ENCODE measurements at regions not wholly inside any gene's neighbourhood (a gene's known extent, or its start where the extent isn't known, plus 50 kb on each side); places are given as distances from the start of the nearest gene placed in this dataset.

DNA sequence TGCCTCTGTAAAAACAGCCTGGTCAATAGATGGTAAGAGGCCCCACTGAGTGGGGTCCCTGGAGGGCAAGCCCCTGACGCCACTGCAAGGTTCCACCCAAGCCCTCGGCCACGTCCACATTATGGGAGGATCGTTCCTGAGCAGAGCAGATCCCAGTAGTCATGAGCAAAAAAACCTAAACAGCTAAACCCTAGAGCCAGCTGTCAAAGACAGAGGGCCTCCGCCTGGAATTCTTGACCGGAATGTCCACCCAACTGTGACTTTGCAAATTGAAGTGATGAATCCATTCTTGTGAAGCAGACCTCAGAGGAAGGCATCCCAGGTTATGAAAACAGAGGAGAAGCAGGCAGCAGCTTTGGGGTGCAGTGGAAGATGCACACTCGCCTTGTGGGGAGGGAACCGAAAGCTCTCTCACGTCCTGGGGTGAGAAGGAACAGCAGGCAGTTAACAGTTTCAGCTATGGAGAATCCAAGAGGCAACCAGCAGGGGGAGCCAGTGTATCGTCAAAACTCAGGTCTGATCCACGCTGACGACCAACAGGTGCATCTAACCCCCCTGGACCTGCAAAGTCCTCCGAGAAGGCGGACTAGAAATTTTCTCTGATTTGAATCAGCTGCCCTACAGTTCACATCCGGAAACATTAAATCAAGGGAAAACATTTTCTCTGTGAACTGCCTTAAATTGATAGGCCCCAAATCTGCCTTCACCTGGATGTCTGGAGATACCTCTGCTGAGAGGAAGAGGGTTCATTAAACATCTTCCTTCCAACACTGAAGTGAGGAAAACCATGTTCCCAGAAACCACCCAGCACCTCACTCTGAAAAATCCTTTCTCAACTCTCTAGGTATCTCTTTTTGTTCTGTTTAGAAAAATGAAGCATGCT, 139.1 kb upstream of the PFKP start:
- peak in 3 of 4 donors; percentile 73 to 83 (median 82) for ATAC-seq
- intact Hi-C loops (cut with DNase I) = loop anchor here in 8 of 10 donors (2.0 to 10.0 kb wide), 4 partner anchors 114 to 207 kb away; no protein-coding TSS in a partner anchor
- peaks cover 0 to 27% (median 3%) of the 10 kb centered on the region in 9 donors for H3K27me3 ChIP-seq
- 32 to 46% (median 36%) methylated on average over 11 to 15 of the region's 15 CpGs for WGBS, 4 donors
- H3K27ac ChIP-seq = no peak overlapping the region
- no peak for TF ChIP-seq POLR2A (IDR thresholded peaks at IDR 0.05)
- TF ChIP-seq, protein P1, sequence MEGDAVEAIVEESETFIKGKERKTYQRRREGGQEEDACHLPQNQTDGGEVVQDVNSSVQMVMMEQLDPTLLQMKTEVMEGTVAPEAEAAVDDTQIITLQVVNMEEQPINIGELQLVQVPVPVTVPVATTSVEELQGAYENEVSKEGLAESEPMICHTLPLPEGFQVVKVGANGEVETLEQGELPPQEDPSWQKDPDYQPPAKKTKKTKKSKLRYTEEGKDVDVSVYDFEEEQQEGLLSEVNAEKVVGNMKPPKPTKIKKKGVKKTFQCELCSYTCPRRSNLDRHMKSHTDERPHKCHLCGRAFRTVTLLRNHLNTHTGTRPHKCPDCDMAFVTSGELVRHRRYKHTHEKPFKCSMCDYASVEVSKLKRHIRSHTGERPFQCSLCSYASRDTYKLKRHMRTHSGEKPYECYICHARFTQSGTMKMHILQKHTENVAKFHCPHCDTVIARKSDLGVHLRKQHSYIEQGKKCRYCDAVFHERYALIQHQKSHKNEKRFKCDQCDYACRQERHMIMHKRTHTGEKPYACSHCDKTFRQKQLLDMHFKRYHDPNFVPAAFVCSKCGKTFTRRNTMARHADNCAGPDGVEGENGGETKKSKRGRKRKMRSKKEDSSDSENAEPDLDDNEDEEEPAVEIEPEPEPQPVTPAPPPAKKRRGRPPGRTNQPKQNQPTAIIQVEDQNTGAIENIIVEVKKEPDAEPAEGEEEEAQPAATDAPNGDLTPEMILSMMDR (IDR thresholded peaks at IDR 0.05) = peak; percentile 53 to 72 (median 66)
- H3K4me1 ChIP-seq = peaks cover 0 to 11% (median 0%) of the 10 kb centered on the region in 12 donors
- H3K9me3 ChIP-seq = no peaks in the 10 kb centered on the region
- no peaks in the 10 kb centered on the region for H3K36me3 ChIP-seq
- no peak overlapping the region for H3K4me3 ChIP-seq
- DNase-seq = peak in 4 of 5 donors; percentile 47 to 67 (median 60)

DNA sequence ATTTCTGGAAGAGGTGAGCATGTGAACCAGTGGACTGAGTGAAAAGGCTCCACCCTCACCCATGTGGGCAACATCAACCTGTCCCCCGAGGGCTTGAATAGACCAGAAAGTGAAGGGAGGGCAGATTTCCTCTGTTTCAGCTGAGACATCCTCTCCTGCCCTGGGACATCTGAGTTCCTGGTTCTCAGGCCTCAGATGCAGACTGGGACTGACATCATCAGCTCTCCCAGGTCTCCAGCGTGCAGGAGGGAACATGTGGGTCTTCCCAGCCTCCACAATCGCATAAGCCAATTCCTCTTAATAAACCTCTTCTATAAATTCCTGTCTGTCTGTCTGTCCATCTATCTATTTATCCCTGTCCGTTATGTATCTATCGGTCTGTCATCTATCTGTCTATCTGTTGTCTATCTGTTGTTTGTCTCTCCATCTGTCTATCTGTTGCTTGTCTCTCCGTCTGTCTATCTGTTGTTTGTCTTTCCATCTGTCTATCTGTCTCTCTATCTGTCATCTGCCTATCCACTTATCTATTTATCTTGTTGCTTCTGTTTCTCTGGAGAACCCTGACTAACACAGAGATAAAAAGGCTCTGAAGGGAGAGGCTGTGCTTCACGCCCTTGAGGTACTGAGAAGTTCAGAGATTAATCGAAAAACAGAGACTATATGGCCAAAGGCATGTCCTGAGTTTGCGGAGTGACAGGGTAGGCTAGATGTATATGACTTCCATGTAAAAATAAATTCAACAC, 140.3 kb upstream of the PFKP start:
- intact Hi-C loops (cut with DNase I) = loop anchor here in 3 of 10 donors (5.0 to 10.0 kb wide), 2 partner anchors 115 to 208 kb away; no protein-coding TSS in a partner anchor

DNA sequence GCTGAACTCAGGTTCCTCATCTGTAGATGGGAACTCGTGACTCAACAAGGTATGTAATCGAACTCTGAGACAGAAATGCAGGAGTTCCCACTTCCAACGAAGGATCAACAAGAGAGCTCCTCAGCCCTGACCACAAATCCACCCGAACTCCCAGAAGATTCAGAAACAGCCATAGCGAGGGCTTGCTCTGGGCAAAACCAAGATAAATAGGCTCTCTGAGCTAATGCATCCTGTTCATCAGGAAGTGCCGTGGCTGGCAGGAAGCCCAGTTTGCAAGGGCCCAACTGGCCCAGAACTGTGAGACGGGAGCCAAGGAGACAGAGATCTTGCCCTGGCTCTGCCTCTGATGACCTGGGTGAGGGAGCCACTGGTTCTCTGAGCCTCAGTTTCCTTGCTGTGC, 141.7 kb upstream of the PFKP start:
- peaks cover 0 to 11% (median 0%) of the 10 kb centered on the region in 12 donors for H3K4me1 ChIP-seq
- no peaks in the 10 kb centered on the region for H3K36me3 ChIP-seq
- H3K4me3 ChIP-seq = no peak overlapping the region
- H3K27ac ChIP-seq = no peak overlapping the region
- peaks cover 0 to 37% (median 3%) of the 10 kb centered on the region in 9 donors for H3K27me3 ChIP-seq
- ATAC-seq = peak in 3 of 4 donors; percentile 36 to 63 (median 56)
- TF ChIP-seq POLR2A (IDR thresholded peaks at IDR 0.05) = no peak
- TF ChIP-seq, protein P1 (IDR thresholded peaks at IDR 0.05) = no peak
- no peaks in the 10 kb centered on the region for H3K9me3 ChIP-seq
- WGBS, 4 donors = 40 to 61% (median 46%) methylated on average over 5 to 7 of the region's 7 CpGs
- intact Hi-C loops (cut with DNase I) = loop anchor here in 3 of 10 donors (5.0 to 10.0 kb wide), 2 partner anchors 117 to 209 kb away; no protein-coding TSS in a partner anchor
- DNase-seq = peak; percentile 30 to 73 (median 57)

More for the DNA sequence above, 140.3 kb upstream of the PFKP start:
- 74 to 79% (median 76%) methylated on average over 8 to 9 of the region's 9 CpGs for WGBS, 4 donors
- Histone ChIP-seq H3K9me3 (no peaks in the 10 kb centered on the region), H3K4me1 (peaks cover 0 to 11% (median 0%) of the 10 kb centered on the region in 12 donors), H3K27me3 (peaks cover 0 to 33% (median 3%) of the 10 kb centered on the region in 9 donors), H3K36me3 (no peaks in the 10 kb centered on the region), H3K4me3 (no peak overlapping the region), H3K27ac (no peak overlapping the region)
- DNase-seq (no peak), ATAC-seq (no peak)
- TF ChIP-seq, protein P1 (IDR thresholded peaks at IDR 0.05) = no peak
- no peak for TF ChIP-seq POLR2A (IDR thresholded peaks at IDR 0.05)
